Stomach (tissue), 8 donors: ENCODE measurements at regions not wholly inside any gene's neighbourhood (a gene's known extent, or its start where the extent isn't known, plus 50 kb on each side); places are given as distances from the start of the nearest gene placed in this dataset.
"Not testable (repeated sequence)": the region's sequence is repeated elsewhere in the genome, so short reads cannot be mapped to it uniquely, and the experiment has no call there.

Source experiments
- DNase-seq, 2 donors: peaks; one replicate each; pipeline versions ENCODE4 v3.0.0 to v3.0.0-alpha.2; 2013 to 2019
- H3K27ac ChIP-seq, 5 donors: fragments of 200-600 bp in 4 of 5; sonication (generic) in 4 of 5; one replicate each; pipeline ENCODE4 v1.5.1; 2013 to 2019; ENCODE audit warnings: mild to moderate bottlenecking in 1 of 5, moderate library complexity in 1 of 5
- H3K27me3 ChIP-seq, 3 donors: fragments of 200-600 bp; sonication (generic); one replicate each; pipeline ENCODE4 v1.5.1; 2017 to 2019; ENCODE audit warnings: mixed run types in 1 of 3
- H3K36me3 ChIP-seq, 4 donors: fragments of 200-600 bp; sonication (generic); 1 replicate in 3 of 4; 2 replicates in 1 of 4; pipeline ENCODE4 v1.5.1; 2016 to 2019
- H3K4me1 ChIP-seq, 4 donors: fragments of 200-600 bp; sonication (generic); one replicate each; pipeline ENCODE4 v1.5.1; 2016 to 2019
- H3K4me3 ChIP-seq, 4 donors: fragments of 200-600 bp; sonication (generic) in 3 of 4; one replicate each; pipeline ENCODE4 v1.5.1; 2016 to 2019; ENCODE audit warnings: mild to moderate bottlenecking in 1 of 4
- H3K9me3 ChIP-seq, 4 donors: fragments of 200-600 bp; sonication (generic); one replicate each; pipeline ENCODE4 v1.5.1; 2016 to 2019
- EP300 ChIP-seq: sonication (generic); formaldehyde crosslinking; IDR thresholded peaks from one replicate; pipeline ENCODE4 v1.6.1; 2017; ENCODE audit warnings: antibody characterized with exemption
- POLR2A ChIP-seq, 4 donors: fragments of 450-650 bp; IDR thresholded peaks; one replicate each; pipeline ENCODE4 v1.6.1; 2016; ENCODE audit warnings: antibody characterized with exemption in 4 of 4, control low read depth in 2 of 4, mild to moderate bottlenecking in 1 of 4, moderate library complexity in 1 of 4
- POLR2AphosphoS5 ChIP-seq, 3 donors: sonication (generic); formaldehyde crosslinking; IDR thresholded peaks; one replicate each; pipeline ENCODE4 v1.6.1; 2016; ENCODE audit warnings: antibody characterized with exemption in 3 of 3
- WGBS, 5 donors: extraction: QIAGEN DNeasy Blood & Tissue Kit in 3 of 5; methylation state at CpG; one replicate each; pipeline versions ENCODE4 v1.1.5 to v1.1.7; 2013 to 2018; 5-methylcytosine and 5-hydroxymethylcytosine counted together
- intact Hi-C: fragments of 100-400 bp; cut with DNase I; formaldehyde crosslinking; loops from one replicate; pipeline ENCODE4 v1.15.1; 2023; ENCODE audit warnings: low total_unique reads
- TF ChIP-seq, protein P1 (sequence below), 7 experiments: fragments of 450-650 bp in 4 of 7; fragments of 200-600 bp in 3 of 7; sonication (generic) in 3 of 7; IDR thresholded peaks; one replicate each; pipeline ENCODE4 v1.5.1; 2016 to 2019; ENCODE audit warnings: antibody characterized with exemption in 7 of 7, control low read depth in 2 of 7, mild to moderate bottlenecking in 1 of 7
- donor health status: healthy with polysubstance abuse.
- donor health status: Bipolar disorder and iron deficiency.
- donor health status: healthy.

DNA sequence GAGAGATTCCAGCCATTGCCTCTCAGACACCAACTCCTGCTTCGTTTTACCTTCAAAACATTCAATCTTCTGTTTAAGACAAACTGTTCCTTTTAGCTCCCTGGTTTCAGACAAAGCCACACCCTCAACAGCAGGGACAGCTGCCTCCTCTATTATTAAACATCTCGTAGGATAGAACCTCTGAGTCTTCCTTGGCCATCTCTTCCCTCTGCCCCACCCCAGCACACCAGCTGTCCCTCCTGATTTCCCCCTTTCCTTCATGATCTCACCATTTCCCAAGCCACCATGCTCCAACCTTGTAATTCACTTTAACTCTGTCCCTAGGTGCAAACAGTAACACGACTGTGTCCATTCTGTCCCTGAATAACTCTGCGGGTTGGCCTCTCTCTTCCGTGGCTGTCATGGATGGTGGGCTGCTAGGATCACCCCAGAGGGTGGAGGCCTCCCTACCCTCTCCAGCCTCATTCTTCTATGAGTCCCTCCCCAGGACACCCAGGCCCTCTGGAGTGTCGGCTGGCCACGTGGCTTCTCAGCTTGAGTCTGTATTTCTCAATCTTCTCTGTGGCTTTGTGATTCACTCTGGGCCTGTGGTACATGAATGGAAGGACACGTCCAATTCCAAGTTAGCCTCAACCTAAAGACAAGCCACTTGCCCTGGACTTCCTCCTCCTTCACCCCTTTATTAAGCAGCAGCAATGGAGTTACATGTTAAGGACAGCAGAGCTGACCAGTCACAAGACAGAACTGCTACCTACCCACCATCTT is 349.9 kb downstream of the FBXW7 start:
- no peaks in the 10 kb centered on the region for H3K9me3 ChIP-seq
- TF ChIP-seq, protein P1, sequence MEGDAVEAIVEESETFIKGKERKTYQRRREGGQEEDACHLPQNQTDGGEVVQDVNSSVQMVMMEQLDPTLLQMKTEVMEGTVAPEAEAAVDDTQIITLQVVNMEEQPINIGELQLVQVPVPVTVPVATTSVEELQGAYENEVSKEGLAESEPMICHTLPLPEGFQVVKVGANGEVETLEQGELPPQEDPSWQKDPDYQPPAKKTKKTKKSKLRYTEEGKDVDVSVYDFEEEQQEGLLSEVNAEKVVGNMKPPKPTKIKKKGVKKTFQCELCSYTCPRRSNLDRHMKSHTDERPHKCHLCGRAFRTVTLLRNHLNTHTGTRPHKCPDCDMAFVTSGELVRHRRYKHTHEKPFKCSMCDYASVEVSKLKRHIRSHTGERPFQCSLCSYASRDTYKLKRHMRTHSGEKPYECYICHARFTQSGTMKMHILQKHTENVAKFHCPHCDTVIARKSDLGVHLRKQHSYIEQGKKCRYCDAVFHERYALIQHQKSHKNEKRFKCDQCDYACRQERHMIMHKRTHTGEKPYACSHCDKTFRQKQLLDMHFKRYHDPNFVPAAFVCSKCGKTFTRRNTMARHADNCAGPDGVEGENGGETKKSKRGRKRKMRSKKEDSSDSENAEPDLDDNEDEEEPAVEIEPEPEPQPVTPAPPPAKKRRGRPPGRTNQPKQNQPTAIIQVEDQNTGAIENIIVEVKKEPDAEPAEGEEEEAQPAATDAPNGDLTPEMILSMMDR (IDR thresholded peaks at IDR 0.05): no peak
- TF ChIP-seq EP300: no peak
- TF ChIP-seq POLR2A (IDR thresholded peaks at IDR 0.05): no peak
- TF ChIP-seq POLR2AphosphoS5 (IDR thresholded peaks at IDR 0.05): no peak
- H3K4me1 ChIP-seq: no peaks in the 10 kb centered on the region
- 79 to 90% (median 86%) methylated on average over 8 of the region's 8 CpGs for WGBS, 5 donors
- H3K4me3 ChIP-seq: no peak overlapping the region
- no peaks in the 10 kb centered on the region for H3K27me3 ChIP-seq
- H3K36me3 ChIP-seq: no peaks in the 10 kb centered on the region
- intact Hi-C loops: no loop called here
- H3K27ac ChIP-seq: no peak overlapping the region
- no peak for DNase-seq

DNA sequence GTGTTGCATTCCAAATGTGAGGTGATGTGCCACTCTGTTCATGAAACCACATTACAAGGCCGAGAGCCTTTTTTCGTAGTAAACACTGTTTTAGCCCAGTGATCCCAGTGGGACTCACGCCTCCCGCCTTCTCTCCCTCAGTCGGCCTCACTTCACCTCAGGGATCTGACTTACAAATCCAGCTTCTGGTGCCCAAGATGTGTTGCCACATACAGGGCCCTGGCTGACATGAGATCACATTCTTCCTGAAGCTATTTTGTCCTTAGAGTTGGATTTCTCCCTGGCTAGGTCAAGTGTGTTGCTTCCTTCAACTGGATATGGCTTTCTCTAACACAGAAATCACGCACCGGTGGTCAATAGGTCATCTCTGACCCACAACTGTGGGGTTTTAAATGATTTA is 354.7 kb downstream of the FBXW7 start:
- no peaks in the 10 kb centered on the region for H3K4me1 ChIP-seq
- H3K27ac ChIP-seq: no peak overlapping the region
- WGBS, 5 donors: 84 to 98% (median 91%) methylated on average over 7 of the region's 7 CpGs
- no peaks in the 10 kb centered on the region for H3K36me3 ChIP-seq
- H3K4me3 ChIP-seq: no peak overlapping the region
- no peaks in the 10 kb centered on the region for H3K27me3 ChIP-seq
- no peak for TF ChIP-seq POLR2AphosphoS5 (IDR thresholded peaks at IDR 0.05)
- TF ChIP-seq EP300: no peak
- DNase-seq: no peak
- intact Hi-C loops: no loop called here
- no peaks in the 10 kb centered on the region for H3K9me3 ChIP-seq

DNA sequence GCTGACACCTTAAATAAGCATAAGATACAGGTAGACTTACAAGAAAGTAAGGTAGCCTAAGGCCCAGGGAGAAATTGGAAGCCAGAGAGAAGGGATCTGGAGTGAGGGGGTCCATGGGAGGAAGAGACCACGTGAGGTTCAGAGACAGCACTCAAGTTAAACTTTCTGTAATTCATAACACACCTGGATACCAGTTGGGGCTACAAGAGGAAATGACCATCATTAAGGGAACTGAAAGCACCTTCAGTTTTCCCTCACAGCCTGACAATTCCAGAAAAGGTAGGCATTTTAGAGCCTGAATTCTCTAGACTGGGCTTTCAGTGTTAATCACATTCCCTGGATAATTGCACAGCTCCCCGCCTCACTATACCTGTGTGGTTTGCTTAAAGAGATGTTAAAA is 355.5 kb downstream of the FBXW7 start:
- WGBS, 5 donors: 71 to 88% (median 88%) methylated on average over 2 of the region's 2 CpGs
- no peak for DNase-seq
- intact Hi-C loops: no loop called here

DNA sequence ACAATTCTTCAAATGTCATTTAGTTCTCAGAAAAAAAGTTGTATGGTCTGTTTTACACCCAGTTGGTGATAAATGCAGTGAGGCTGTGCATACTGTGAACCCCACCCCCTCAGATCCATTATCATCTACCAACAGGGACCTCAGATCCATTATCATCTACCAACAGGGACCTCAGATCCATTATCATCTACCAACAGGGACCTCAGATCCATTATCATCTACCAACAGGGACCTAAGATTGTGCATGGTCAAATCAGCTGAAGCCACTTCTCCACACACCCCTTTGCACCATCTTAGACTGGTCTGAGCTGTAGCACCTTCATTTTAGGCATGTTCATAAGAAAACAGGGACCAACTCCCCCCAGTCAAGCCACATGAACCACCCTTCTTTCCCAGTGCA is 358.4 kb downstream of the FBXW7 start:
- H3K9me3 ChIP-seq, H3K27me3 ChIP-seq, intact Hi-C loops, H3K27ac ChIP-seq, H3K4me3 ChIP-seq, H3K4me1 ChIP-seq, DNase-seq, H3K36me3 ChIP-seq: not testable (repeated sequence)

More for the DNA sequence above, 355.5 kb downstream of the FBXW7 start:
- Histone ChIP-seq H3K4me1 (no peaks in the 10 kb centered on the region), H3K27ac (no peak overlapping the region), H3K9me3 (no peaks in the 10 kb centered on the region), H3K4me3 (no peak overlapping the region), H3K36me3 (no peaks in the 10 kb centered on the region), H3K27me3 (no peaks in the 10 kb centered on the region)
- no peak for TF ChIP-seq POLR2A (IDR thresholded peaks at IDR 0.05)
- TF ChIP-seq EP300: no peak
- TF ChIP-seq POLR2AphosphoS5 (IDR thresholded peaks at IDR 0.05): no peak
- TF ChIP-seq, protein P1 (IDR thresholded peaks at IDR 0.05): no peak

DNA sequence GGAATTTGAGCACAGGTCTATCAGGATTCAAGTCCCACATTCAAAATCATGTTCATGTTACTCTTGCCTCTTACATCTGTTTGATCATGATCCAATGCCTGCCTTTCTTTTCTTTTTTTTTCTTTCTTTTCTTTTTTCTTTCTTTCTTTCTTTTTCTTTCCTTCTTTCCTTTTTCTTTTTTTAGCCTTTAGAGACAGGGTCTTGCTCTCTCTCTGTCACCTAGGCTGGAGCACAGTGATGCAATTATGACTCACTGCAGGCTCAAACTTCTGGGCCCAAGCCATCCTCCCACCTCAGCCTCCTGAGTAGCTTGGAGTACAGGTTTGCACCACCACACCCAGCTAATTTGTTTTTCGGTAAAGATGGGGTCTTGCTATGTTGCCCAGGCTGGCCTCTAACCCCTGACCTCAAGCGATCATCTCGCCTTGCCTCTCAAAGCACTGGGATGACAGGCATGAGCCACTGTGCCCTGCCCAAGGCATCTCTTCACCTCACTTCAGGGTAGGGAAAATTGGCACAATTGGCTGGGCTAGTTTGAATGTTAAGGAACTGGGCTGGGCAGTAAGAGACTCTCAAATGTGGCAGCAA is 359.2 kb downstream of the FBXW7 start:
- H3K27me3 ChIP-seq: no peaks in the 10 kb centered on the region
- H3K4me1 ChIP-seq: no peaks in the 10 kb centered on the region
- 62 to 92% (median 80%) methylated on average over 3 of the region's 3 CpGs for WGBS, 5 donors
- intact Hi-C loops: no loop called here
- DNase-seq: no peak
- no peaks in the 10 kb centered on the region for H3K36me3 ChIP-seq
- no peak overlapping the region for H3K4me3 ChIP-seq
- H3K9me3 ChIP-seq: no peaks in the 10 kb centered on the region
- no peak for TF ChIP-seq EP300
- TF ChIP-seq, protein P1 (IDR thresholded peaks at IDR 0.05): no peak
- TF ChIP-seq POLR2A (IDR thresholded peaks at IDR 0.05): no peak
- H3K27ac ChIP-seq: no peak overlapping the region
